Loucy (cell line): ENCODE measurements at regions not wholly inside any gene's neighbourhood (a gene's known extent, or its start where the extent isn't known, plus 50 kb on each side); places are given as distances from the start of the nearest gene placed in this dataset.
"Not testable (repeated sequence)": the region's sequence is repeated elsewhere in the genome, so short reads cannot be mapped to it uniquely, and the experiment has no call there.

Source experiments
- EZH2phosphoT487 ChIP-seq: fragments of 200-600 bp; IDR thresholded peaks from 2 replicates; pipeline ENCODE4 v1.6.1; 2018; ENCODE audit warnings: antibody characterized with exemption, mild to moderate bottlenecking, moderate library complexity, borderline replicate concordance
- TF ChIP-seq, protein P1 (sequence below): fragments of 200-600 bp; sonication (generic); conservative IDR thresholded peaks from 2 replicates; pipeline ENCODE4 v1.5.1; 2014; ENCODE audit warnings: mild to moderate bottlenecking, antibody characterized with exemption, low read length

GRCh38 chr2:87602118-87602517 lies 145.8 kb upstream of the PLGLB2 start:
- TF ChIP-seq, protein P1, sequence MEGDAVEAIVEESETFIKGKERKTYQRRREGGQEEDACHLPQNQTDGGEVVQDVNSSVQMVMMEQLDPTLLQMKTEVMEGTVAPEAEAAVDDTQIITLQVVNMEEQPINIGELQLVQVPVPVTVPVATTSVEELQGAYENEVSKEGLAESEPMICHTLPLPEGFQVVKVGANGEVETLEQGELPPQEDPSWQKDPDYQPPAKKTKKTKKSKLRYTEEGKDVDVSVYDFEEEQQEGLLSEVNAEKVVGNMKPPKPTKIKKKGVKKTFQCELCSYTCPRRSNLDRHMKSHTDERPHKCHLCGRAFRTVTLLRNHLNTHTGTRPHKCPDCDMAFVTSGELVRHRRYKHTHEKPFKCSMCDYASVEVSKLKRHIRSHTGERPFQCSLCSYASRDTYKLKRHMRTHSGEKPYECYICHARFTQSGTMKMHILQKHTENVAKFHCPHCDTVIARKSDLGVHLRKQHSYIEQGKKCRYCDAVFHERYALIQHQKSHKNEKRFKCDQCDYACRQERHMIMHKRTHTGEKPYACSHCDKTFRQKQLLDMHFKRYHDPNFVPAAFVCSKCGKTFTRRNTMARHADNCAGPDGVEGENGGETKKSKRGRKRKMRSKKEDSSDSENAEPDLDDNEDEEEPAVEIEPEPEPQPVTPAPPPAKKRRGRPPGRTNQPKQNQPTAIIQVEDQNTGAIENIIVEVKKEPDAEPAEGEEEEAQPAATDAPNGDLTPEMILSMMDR = not testable (repeated sequence)
- not testable (repeated sequence) for TF ChIP-seq EZH2phosphoT487
